ENCODE measurements at regions not wholly inside any gene's neighbourhood (a gene's known extent, or its start where the extent isn't known, plus 50 kb on each side); places are given as distances from the start of the nearest gene placed in this dataset.

DNA sequence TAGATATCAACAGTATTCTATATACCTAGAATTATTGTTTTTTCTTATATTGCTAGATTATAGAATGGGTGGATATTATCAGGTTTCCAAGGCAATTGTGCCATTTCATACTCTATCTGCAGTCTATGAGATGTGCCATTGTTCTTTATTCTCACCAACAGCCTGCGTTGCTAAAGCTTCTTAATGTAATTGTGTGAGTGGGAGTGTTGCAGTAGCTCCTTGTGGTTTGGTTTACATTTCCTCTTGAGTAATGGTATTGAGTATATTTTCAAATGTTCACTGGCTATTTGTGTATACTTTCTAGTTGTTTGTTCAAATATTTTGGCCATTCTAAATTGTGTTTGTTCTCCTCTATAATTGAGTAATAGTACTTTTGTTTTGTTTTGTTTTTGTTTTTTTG, 199.2 kb downstream of the TFEC start:
- no peaks in the 10 kb centered on the region for H3K36me3 ChIP-seq (ENCODE audit: control insufficient read depth in 1 of 2, insufficient read depth in 2 of 2, low read length in 2 of 2)
- H2BK12ac ChIP-seq (ENCODE audit: low read length): no peak overlapping the region
- H3K9me3 ChIP-seq (ENCODE audit: insufficient read depth, low read depth, low read length): no peaks in the 10 kb centered on the region
- no peak overlapping the region for H4K91ac ChIP-seq (ENCODE audit: low read depth, low read length)
- H2BK120ac ChIP-seq (ENCODE audit: insufficient read depth, low read length, poor library complexity): no peak overlapping the region
- no peaks in the 10 kb centered on the region for H3K27me3 ChIP-seq (ENCODE audit: insufficient read depth, low read length)
- no peaks in the 10 kb centered on the region for H3K4me1 ChIP-seq (ENCODE audit: control insufficient read depth in 1 of 2, insufficient read depth in 2 of 2, low read length in 2 of 2)
- no peak overlapping the region for H4K8ac ChIP-seq (ENCODE audit: low read depth, low read length)
- H3K4me2 ChIP-seq (ENCODE audit: low read length): no peak overlapping the region
- no peaks in the 10 kb centered on the region for H3K79me1 ChIP-seq (ENCODE audit: low read length)
- H3K79me2 ChIP-seq (ENCODE audit: control insufficient read depth, insufficient read depth, low read length, poor library complexity): no peaks in the 10 kb centered on the region
- no peak overlapping the region for H4K12ac ChIP-seq (ENCODE audit: low read depth, low read length)
- H3K18ac ChIP-seq (ENCODE audit: low read length): no peak overlapping the region
- H3K14ac ChIP-seq (ENCODE audit: low read length): no peak overlapping the region
- no peak overlapping the region for H2AFZ ChIP-seq (ENCODE audit: insufficient read depth, low read length, poor library complexity)
- no peak overlapping the region for H3K4ac ChIP-seq (ENCODE audit: low read depth, low read length)
- no peak overlapping the region for H2AK5ac ChIP-seq (ENCODE audit: low read length)
- no peak overlapping the region for H3K4me3 ChIP-seq (ENCODE audit: low read depth, low read length)
- H3K27ac ChIP-seq (ENCODE audit: low read depth, low read length): no peak overlapping the region
- no peak overlapping the region for H2BK5ac ChIP-seq (ENCODE audit: low read depth, low read length, poor library complexity)
- no CpG with 5 or more reads among the region's 1 CpG for WGBS (ENCODE audit: extremely low coverage, insufficient coverage, insufficient read length)
- H3K9ac ChIP-seq (ENCODE audit: low read length): no peak overlapping the region
- no peak for DNase-seq
- no peak overlapping the region for H3K23ac ChIP-seq (ENCODE audit: low read length)

DNA sequence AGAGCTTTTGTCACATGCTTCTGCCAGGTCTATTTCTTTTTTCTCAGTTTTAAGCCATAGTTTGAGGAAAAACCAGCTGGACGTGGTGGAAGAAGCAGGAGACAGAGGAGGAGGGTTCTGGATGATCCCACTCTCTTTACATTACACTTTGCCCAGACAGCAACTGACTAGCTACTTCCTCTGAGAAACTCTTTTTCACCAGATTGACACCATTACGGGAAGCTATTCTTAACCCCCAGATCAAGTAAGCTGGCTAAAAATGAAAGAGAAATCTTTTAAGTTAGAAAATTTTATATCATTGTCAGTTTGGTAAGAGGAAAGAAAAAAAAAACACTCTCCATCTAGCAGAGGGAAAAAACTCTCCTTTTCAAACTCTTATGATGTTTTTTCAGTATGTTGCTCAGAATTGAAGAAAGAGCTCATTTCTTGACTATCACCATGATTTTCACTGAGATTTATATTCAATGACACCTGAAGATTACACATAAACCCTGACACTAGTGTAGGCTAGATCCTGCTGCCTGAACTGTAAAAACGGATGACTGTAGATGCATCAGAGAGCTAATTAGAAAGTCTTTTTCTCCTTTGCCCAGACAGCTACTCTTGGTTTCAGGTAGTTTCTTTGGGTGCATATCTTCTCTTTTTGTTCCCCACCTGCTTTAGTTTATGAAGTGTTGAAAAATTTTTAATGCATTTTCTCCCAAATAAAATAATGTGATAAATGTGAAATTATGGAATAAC, 203.1 kb downstream of the TFEC start:
- H3K4me2 ChIP-seq (ENCODE audit: low read length): no peak overlapping the region
- H2BK120ac ChIP-seq (ENCODE audit: insufficient read depth, low read length, poor library complexity): no peak overlapping the region
- no peaks in the 10 kb centered on the region for H3K79me1 ChIP-seq (ENCODE audit: low read length)
- H4K91ac ChIP-seq (ENCODE audit: low read depth, low read length): no peak overlapping the region
- no peak overlapping the region for H3K18ac ChIP-seq (ENCODE audit: low read length)
- no peak overlapping the region for H2BK5ac ChIP-seq (ENCODE audit: low read depth, low read length, poor library complexity)
- H2AFZ ChIP-seq (ENCODE audit: insufficient read depth, low read length, poor library complexity): no peak overlapping the region
- no peaks in the 10 kb centered on the region for H3K4me1 ChIP-seq (ENCODE audit: control insufficient read depth in 1 of 2, insufficient read depth in 2 of 2, low read length in 2 of 2)
- H4K12ac ChIP-seq (ENCODE audit: low read depth, low read length): no peak overlapping the region
- no peak overlapping the region for H3K14ac ChIP-seq (ENCODE audit: low read length)
- H3K4ac ChIP-seq (ENCODE audit: low read depth, low read length): no peak overlapping the region
- no peak overlapping the region for H3K4me3 ChIP-seq (ENCODE audit: low read depth, low read length)
- H3K27ac ChIP-seq (ENCODE audit: low read depth, low read length): no peak overlapping the region
- H3K79me2 ChIP-seq (ENCODE audit: control insufficient read depth, insufficient read depth, low read length, poor library complexity): no peaks in the 10 kb centered on the region
- H3K27me3 ChIP-seq (ENCODE audit: insufficient read depth, low read length): no peaks in the 10 kb centered on the region
- H3K23ac ChIP-seq (ENCODE audit: low read length): no peak overlapping the region
- no peaks in the 10 kb centered on the region for H3K9me3 ChIP-seq (ENCODE audit: insufficient read depth, low read depth, low read length)
- no peak overlapping the region for H4K8ac ChIP-seq (ENCODE audit: low read depth, low read length)
- H2AK5ac ChIP-seq (ENCODE audit: low read length): no peak overlapping the region
- H3K36me3 ChIP-seq (ENCODE audit: control insufficient read depth in 1 of 2, insufficient read depth in 2 of 2, low read length in 2 of 2): no peaks in the 10 kb centered on the region
- WGBS (ENCODE audit: extremely low coverage, insufficient coverage, insufficient read length): no CpG with 5 or more reads among the region's 3 CpGs
- no peak for DNase-seq
- no peak overlapping the region for H3K9ac ChIP-seq (ENCODE audit: low read length)
- H2BK12ac ChIP-seq (ENCODE audit: low read length): no peak overlapping the region

DNA sequence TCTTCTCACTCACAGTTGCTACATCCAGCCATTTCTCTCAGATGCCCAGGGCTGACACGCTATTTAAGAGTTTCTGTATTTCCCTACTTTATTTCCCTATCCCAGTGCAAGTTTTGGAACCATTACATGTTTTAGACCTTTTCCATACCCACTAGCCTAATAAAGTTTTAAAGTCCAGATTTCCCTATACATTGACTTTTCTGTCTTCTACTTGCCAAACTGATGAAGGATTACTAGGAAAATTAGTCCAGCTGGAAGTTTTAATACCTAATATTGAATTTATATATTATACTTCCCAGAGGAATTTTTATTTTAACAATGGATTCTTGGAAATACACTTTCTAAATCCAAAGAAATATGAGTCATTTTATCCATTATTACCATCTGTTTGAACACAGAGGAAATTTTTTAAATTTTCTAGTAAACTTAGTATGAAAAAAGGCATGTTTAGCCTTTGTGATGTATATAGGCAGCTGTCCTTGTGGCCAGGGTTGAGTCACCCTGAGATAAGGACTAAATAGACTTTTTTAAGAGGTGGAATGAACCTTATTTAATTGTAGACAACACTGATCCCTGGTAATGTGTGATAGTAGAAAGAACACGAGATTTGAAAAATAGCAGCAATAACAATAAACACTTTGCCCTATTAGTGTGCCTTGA, 205.0 kb downstream of the TFEC start:
- Histone ChIP-seq H4K12ac (ENCODE audit: low read depth, low read length) (no peak overlapping the region), H2BK12ac (ENCODE audit: low read length) (no peak overlapping the region), H3K14ac (ENCODE audit: low read length) (no peak overlapping the region), H2AFZ (ENCODE audit: insufficient read depth, low read length, poor library complexity) (no peak overlapping the region), H2BK120ac (ENCODE audit: insufficient read depth, low read length, poor library complexity) (no peak overlapping the region), H3K9me3 (ENCODE audit: insufficient read depth, low read depth, low read length) (no peaks in the 10 kb centered on the region), H3K36me3 (ENCODE audit: control insufficient read depth in 1 of 2, insufficient read depth in 2 of 2, low read length in 2 of 2) (no peaks in the 10 kb centered on the region), H4K8ac (ENCODE audit: low read depth, low read length) (no peak overlapping the region), H3K4me3 (ENCODE audit: low read depth, low read length) (no peak overlapping the region), H3K9ac (ENCODE audit: low read length) (no peak overlapping the region), H2AK5ac (ENCODE audit: low read length) (no peak overlapping the region), H3K4me2 (ENCODE audit: low read length) (no peak overlapping the region), H3K23ac (ENCODE audit: low read length) (no peak overlapping the region), H2BK5ac (ENCODE audit: low read depth, low read length, poor library complexity) (no peak overlapping the region), H3K27me3 (ENCODE audit: insufficient read depth, low read length) (no peaks in the 10 kb centered on the region), H3K18ac (ENCODE audit: low read length) (no peak overlapping the region), H3K4ac (ENCODE audit: low read depth, low read length) (no peak overlapping the region), H4K91ac (ENCODE audit: low read depth, low read length) (no peak overlapping the region), H3K27ac (ENCODE audit: low read depth, low read length) (no peak overlapping the region), H3K4me1 (ENCODE audit: control insufficient read depth in 1 of 2, insufficient read depth in 2 of 2, low read length in 2 of 2) (no peaks in the 10 kb centered on the region), H3K79me1 (ENCODE audit: low read length) (no peaks in the 10 kb centered on the region), H3K79me2 (ENCODE audit: control insufficient read depth, insufficient read depth, low read length, poor library complexity) (no peaks in the 10 kb centered on the region)
- WGBS (ENCODE audit: extremely low coverage, insufficient coverage, insufficient read length): no CpG with 5 or more reads among the region's 2 CpGs
- DNase-seq: peak; percentile 41 to 81

DNA sequence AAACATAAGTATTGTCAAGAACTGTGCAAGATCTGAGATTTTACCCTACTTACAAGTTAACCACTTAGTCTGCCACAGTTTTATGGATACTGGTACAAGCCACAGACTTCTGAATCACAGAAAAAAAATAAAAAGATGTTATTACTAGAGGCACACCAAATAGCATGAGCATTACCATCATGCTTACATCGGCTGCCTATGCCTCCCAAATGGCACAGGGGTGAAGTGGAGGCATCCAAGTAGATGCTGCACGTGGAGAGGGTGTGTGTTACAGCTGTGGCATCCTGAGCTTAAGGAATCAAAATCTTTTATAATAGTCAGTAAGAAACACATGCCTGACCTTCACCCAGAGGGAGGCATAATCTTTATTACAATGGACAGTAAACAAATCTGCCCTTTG, 207.8 kb downstream of the TFEC start:
- H4K91ac ChIP-seq (ENCODE audit: low read depth, low read length): no peak overlapping the region
- H2BK12ac ChIP-seq (ENCODE audit: low read length): no peak overlapping the region
- H3K23ac ChIP-seq (ENCODE audit: low read length): no peak overlapping the region
- H3K9ac ChIP-seq (ENCODE audit: low read length): no peak overlapping the region
- no peak overlapping the region for H2BK120ac ChIP-seq (ENCODE audit: insufficient read depth, low read length, poor library complexity)
- no peak overlapping the region for H3K27ac ChIP-seq (ENCODE audit: low read depth, low read length)
- H2AK5ac ChIP-seq (ENCODE audit: low read length): no peak overlapping the region
- H3K79me2 ChIP-seq (ENCODE audit: control insufficient read depth, insufficient read depth, low read length, poor library complexity): no peaks in the 10 kb centered on the region
- H3K14ac ChIP-seq (ENCODE audit: low read length): no peak overlapping the region
- no peak overlapping the region for H4K12ac ChIP-seq (ENCODE audit: low read depth, low read length)
- no peaks in the 10 kb centered on the region for H3K79me1 ChIP-seq (ENCODE audit: low read length)
- no peak overlapping the region for H3K18ac ChIP-seq (ENCODE audit: low read length)
- H2AFZ ChIP-seq (ENCODE audit: insufficient read depth, low read length, poor library complexity): no peak overlapping the region
- no peak overlapping the region for H2BK5ac ChIP-seq (ENCODE audit: low read depth, low read length, poor library complexity)
- H4K8ac ChIP-seq (ENCODE audit: low read depth, low read length): no peak overlapping the region
- H3K4me2 ChIP-seq (ENCODE audit: low read length): no peak overlapping the region
- no peaks in the 10 kb centered on the region for H3K9me3 ChIP-seq (ENCODE audit: insufficient read depth, low read depth, low read length)
- no peaks in the 10 kb centered on the region for H3K36me3 ChIP-seq (ENCODE audit: control insufficient read depth in 1 of 2, insufficient read depth in 2 of 2, low read length in 2 of 2)
- H3K27me3 ChIP-seq (ENCODE audit: insufficient read depth, low read length): no peaks in the 10 kb centered on the region
- WGBS (ENCODE audit: extremely low coverage, insufficient coverage, insufficient read length): no CpG with 5 or more reads among the region's 2 CpGs
- no peak for DNase-seq
- no peak overlapping the region for H3K4ac ChIP-seq (ENCODE audit: low read depth, low read length)
- no peaks in the 10 kb centered on the region for H3K4me1 ChIP-seq (ENCODE audit: control insufficient read depth in 1 of 2, insufficient read depth in 2 of 2, low read length in 2 of 2)
- H3K4me3 ChIP-seq (ENCODE audit: low read depth, low read length): no peak overlapping the region

All from trophoblast cell (in vitro differentiated cells and primary cell).